Liver (tissue), 3 donors: ENCODE measurements at regions not wholly inside any gene's neighbourhood (a gene's known extent, or its start where the extent isn't known, plus 50 kb on each side); places are given as distances from the start of the nearest gene placed in this dataset.

ENCODE experiments used
- MAX ChIP-seq: IDR thresholded peaks from 2 replicates; pipeline ENCODE4 v1.6.1; 2016; ENCODE audit warnings: antibody characterized with exemption
- RAD21 ChIP-seq, 2 donors: IDR thresholded peaks; 2 replicates each; pipeline ENCODE4 v1.6.1; 2016; ENCODE audit warnings: antibody characterized with exemption in 2 of 2, mild to moderate bottlenecking in 2 of 2
- REST ChIP-seq: IDR thresholded peaks from 2 replicates; pipeline ENCODE4 v1.6.1; 2016; ENCODE audit warnings: antibody characterized with exemption, mild to moderate bottlenecking
- RXRA ChIP-seq, 2 donors: IDR thresholded peaks; 2 replicates each; pipeline ENCODE4 v1.6.1; 2017 to 2018; ENCODE audit warnings: antibody characterized with exemption in 2 of 2, mild to moderate bottlenecking in 1 of 2
- TAF1 ChIP-seq: conservative IDR thresholded peaks from 2 replicates; pipeline ENCODE4 v1.6.1; 2016; ENCODE audit warnings: antibody characterized with exemption, mild to moderate bottlenecking
- TF ChIP-seq, protein P1 (sequence below): fragments of 150-350 bp; IDR thresholded peaks from 2 replicates; pipeline ENCODE4 v1.5.1; 2017; ENCODE audit warnings: improper control_type of control experiment, low read depth, low read length; ENCODE audit not compliant: missing input control
- donor health status: healthy.
- donor health status: healthy.

- TF ChIP-seq, protein P1, sequence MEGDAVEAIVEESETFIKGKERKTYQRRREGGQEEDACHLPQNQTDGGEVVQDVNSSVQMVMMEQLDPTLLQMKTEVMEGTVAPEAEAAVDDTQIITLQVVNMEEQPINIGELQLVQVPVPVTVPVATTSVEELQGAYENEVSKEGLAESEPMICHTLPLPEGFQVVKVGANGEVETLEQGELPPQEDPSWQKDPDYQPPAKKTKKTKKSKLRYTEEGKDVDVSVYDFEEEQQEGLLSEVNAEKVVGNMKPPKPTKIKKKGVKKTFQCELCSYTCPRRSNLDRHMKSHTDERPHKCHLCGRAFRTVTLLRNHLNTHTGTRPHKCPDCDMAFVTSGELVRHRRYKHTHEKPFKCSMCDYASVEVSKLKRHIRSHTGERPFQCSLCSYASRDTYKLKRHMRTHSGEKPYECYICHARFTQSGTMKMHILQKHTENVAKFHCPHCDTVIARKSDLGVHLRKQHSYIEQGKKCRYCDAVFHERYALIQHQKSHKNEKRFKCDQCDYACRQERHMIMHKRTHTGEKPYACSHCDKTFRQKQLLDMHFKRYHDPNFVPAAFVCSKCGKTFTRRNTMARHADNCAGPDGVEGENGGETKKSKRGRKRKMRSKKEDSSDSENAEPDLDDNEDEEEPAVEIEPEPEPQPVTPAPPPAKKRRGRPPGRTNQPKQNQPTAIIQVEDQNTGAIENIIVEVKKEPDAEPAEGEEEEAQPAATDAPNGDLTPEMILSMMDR: no peak
- TF ChIP-seq RAD21 (IDR thresholded peaks at IDR 0.05) (no peak), TAF1 (no peak), REST (no peak), RXRA (IDR thresholded peaks at IDR 0.05) (no peak), MAX (no peak)
Observed at GRCh38 chr4:152240232-152240631, 295.7 kb downstream of the FBXW7 start.
